ENCODE measurements at regions not wholly inside any gene's neighbourhood (a gene's known extent, or its start where the extent isn't known, plus 50 kb on each side); places are given as distances from the start of the nearest gene placed in this dataset.

- CTCF ChIA-PET, result no interaction called here
Observed at GRCh38 chr5:174177531-174177930, 132.0 kb downstream of the NSG2 start.

GRCh38 chr5:174177976-174178605 lies 132.6 kb downstream of the NSG2 start:
- intact Hi-C loops (cut with micrococcal nuclease), result no loop called here
- Mint-ChIP-seq H3K27ac (no peak overlapping the region), H3K4me3 (no peak overlapping the region), H3K36me3 (ENCODE audit: low read depth) (no peaks in the 10 kb centered on the region), H3K27me3 (peaks cover 17% of the 10 kb centered on the region), H3K9me3 (no peaks in the 10 kb centered on the region), H3K4me1 (ENCODE audit: low read depth) (no peaks in the 10 kb centered on the region)
- no peak for DNase-seq
- TF ChIP-seq, protein P1, sequence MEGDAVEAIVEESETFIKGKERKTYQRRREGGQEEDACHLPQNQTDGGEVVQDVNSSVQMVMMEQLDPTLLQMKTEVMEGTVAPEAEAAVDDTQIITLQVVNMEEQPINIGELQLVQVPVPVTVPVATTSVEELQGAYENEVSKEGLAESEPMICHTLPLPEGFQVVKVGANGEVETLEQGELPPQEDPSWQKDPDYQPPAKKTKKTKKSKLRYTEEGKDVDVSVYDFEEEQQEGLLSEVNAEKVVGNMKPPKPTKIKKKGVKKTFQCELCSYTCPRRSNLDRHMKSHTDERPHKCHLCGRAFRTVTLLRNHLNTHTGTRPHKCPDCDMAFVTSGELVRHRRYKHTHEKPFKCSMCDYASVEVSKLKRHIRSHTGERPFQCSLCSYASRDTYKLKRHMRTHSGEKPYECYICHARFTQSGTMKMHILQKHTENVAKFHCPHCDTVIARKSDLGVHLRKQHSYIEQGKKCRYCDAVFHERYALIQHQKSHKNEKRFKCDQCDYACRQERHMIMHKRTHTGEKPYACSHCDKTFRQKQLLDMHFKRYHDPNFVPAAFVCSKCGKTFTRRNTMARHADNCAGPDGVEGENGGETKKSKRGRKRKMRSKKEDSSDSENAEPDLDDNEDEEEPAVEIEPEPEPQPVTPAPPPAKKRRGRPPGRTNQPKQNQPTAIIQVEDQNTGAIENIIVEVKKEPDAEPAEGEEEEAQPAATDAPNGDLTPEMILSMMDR (IDR thresholded peaks at IDR 0.05), result no peak
- ChIA-PET CTCF (no interaction called here), POLR2A (no interaction called here)
- no peak for ATAC-seq

More at GRCh38 chr5:174177531-174177930, 132.0 kb downstream of the NSG2 start:
- TF ChIP-seq, protein P1 (IDR thresholded peaks at IDR 0.05), result no peak
- H3K27me3 Mint-ChIP-seq, result peaks cover 17% of the 10 kb centered on the region
- intact Hi-C loops (cut with micrococcal nuclease), result no loop called here
- H3K4me3 Mint-ChIP-seq, result no peak overlapping the region
- H3K9me3 Mint-ChIP-seq, result no peaks in the 10 kb centered on the region
- ATAC-seq (no peak), DNase-seq (no peak)
- H3K36me3 Mint-ChIP-seq (ENCODE audit: low read depth), result no peaks in the 10 kb centered on the region
- POLR2A ChIA-PET, result no interaction called here
- H3K27ac Mint-ChIP-seq, result no peak overlapping the region
- no peaks in the 10 kb centered on the region for H3K4me1 Mint-ChIP-seq (ENCODE audit: low read depth)

- TF ChIP-seq, protein P1 (IDR thresholded peaks at IDR 0.05), result no peak
- ATAC-seq, result no peak
Observed at GRCh38 chr5:174180639-174181038, 135.1 kb downstream of the NSG2 start.

GRCh38 chr5:174182111-174182510 lies 136.6 kb downstream of the NSG2 start:
- no peak overlapping the region for H3K27ac Mint-ChIP-seq
- H3K9me3 Mint-ChIP-seq, result no peaks in the 10 kb centered on the region
- TF ChIP-seq, protein P1 (IDR thresholded peaks at IDR 0.05), result no peak
- ChIA-PET POLR2A (no interaction called here), CTCF (no interaction called here)
- no peak overlapping the region for H3K4me3 Mint-ChIP-seq
- no peak for ATAC-seq
- H3K4me1 Mint-ChIP-seq (ENCODE audit: low read depth), result no peaks in the 10 kb centered on the region
- intact Hi-C loops (cut with micrococcal nuclease), result no loop called here
- peaks cover 3% of the 10 kb centered on the region for H3K27me3 Mint-ChIP-seq
- H3K36me3 Mint-ChIP-seq (ENCODE audit: low read depth), result no peaks in the 10 kb centered on the region
- DNase-seq, result no peak

More at GRCh38 chr5:174180639-174181038, 135.1 kb downstream of the NSG2 start:
- intact Hi-C loops (cut with micrococcal nuclease), result no loop called here
- no peak overlapping the region for H3K27ac Mint-ChIP-seq
- no peaks in the 10 kb centered on the region for H3K9me3 Mint-ChIP-seq
- POLR2A ChIA-PET, result no interaction called here
- CTCF ChIA-PET, result no interaction called here
- DNase-seq, result no peak
- H3K27me3 Mint-ChIP-seq, result peaks cover 8% of the 10 kb centered on the region
- no peaks in the 10 kb centered on the region for H3K36me3 Mint-ChIP-seq (ENCODE audit: low read depth)
- H3K4me3 Mint-ChIP-seq, result no peak overlapping the region
- H3K4me1 Mint-ChIP-seq (ENCODE audit: low read depth), result no peaks in the 10 kb centered on the region

DNA sequence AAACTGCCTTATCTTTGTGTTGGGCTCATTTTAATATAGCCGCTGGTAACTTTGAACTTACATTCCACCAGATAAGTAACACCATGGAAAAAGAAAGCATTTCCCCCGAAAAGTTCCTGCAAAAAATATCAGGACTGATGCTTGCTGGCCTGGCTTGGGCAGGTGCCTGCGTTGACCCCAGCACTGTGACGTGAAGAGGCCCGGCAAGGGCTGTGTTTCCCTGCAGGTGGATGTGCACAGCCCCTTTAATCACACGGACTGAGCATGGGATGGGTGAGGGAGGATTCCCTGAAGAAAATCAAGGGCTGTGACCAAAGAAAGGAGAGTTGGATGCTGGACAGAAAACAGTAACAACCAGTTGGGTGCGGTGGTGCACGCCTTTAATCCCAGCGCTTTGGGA lies 138.2 kb downstream of the NSG2 start:
- ChIA-PET CTCF (no interaction called here), POLR2A (no interaction called here)
- TF ChIP-seq, protein P1 (IDR thresholded peaks at IDR 0.05), result no peak
- H3K4me1 Mint-ChIP-seq (ENCODE audit: low read depth), result no peaks in the 10 kb centered on the region
- no peak for DNase-seq
- no peaks in the 10 kb centered on the region for H3K9me3 Mint-ChIP-seq
- H3K27ac Mint-ChIP-seq, result no peak overlapping the region
- H3K27me3 Mint-ChIP-seq, result peaks cover 1% of the 10 kb centered on the region
- ATAC-seq, result no peak
- intact Hi-C loops (cut with micrococcal nuclease), result no loop called here
- H3K4me3 Mint-ChIP-seq, result no peak overlapping the region
- no peaks in the 10 kb centered on the region for H3K36me3 Mint-ChIP-seq (ENCODE audit: low read depth)

All from activated CD8-positive, alpha-beta T cell treated with anti-CD3 and anti-CD28 coated beads for 36 hours (primary cell).